SK-N-SH (cell line): ENCODE measurements at regions not wholly inside any gene's neighbourhood (a gene's known extent, or its start where the extent isn't known, plus 50 kb on each side); places are given as distances from the start of the nearest gene placed in this dataset.

Experiments used
- CTCF ChIA-PET: fragments of 300-600, 350-600 bp; formaldehyde crosslinking; extraction: SDS; loops from one replicate; lab custom pipeline; 2021; lab: Yijun Ruan, JAX
- POLR2A ChIA-PET: fragments of 350-600 bp; sonication (Branson Sonifier 250); formaldehyde crosslinking; extraction: SDS; loops from one replicate; lab custom pipeline; 2020; ENCODE audit warnings: antibody characterized with exemption, inconsistent platforms; lab: Yijun Ruan, JAX
- DNase-seq: peaks from one replicate; pipeline ENCODE4 v3.0.0; 2012
- H2AFZ ChIP-seq: fragments of 200-600 bp; sonication (generic); 2 replicates; pipeline ENCODE4 v1.8.1; 2016; ENCODE audit warnings: antibody characterized with exemption, mild to moderate bottlenecking, low read depth
- H3F3A ChIP-seq: fragments of 200-600 bp; sonication (generic); replicated peaks from 2 replicates; pipeline ENCODE3; 2016; ENCODE audit warnings: antibody characterized with exemption, mild to moderate bottlenecking; ENCODE audit not compliant: insufficient read depth
- H3K27ac ChIP-seq, 2 experiments: fragments of 200-500 bp in 1 of 2; fragments of 200-600 bp in 1 of 2; sonication (Bioruptor generic) in 1 of 2; sonication (generic), shearing (Covaris generic) in 1 of 2; 2 replicates each; pipeline versions ENCODE4 v1.5.1 to v1.6.1; 2014 to 2016; ENCODE audit warnings: low read depth in 2 of 2, inconsistent platforms in 1 of 2, low read length in 1 of 2, mild to moderate bottlenecking in 1 of 2, mixed read lengths in 1 of 2
- H3K27me3 ChIP-seq: fragments of 200-600 bp; sonication (generic), shearing (Covaris generic); 2 replicates; pipeline ENCODE4 v1.6.1; 2016; ENCODE audit warnings: mixed run types; ENCODE audit not compliant: insufficient read depth
- H3K36me3 ChIP-seq, 2 experiments: fragments of 200-500 bp in 1 of 2; fragments of 200-600 bp in 1 of 2; sonication (Bioruptor generic) in 1 of 2; sonication (generic) in 1 of 2; replicated peaks in 1 of 2; 2 replicates each; pipeline versions ENCODE3 to v1.5.1; 2014 to 2016; ENCODE audit warnings: low read length in 1 of 2, mild to moderate bottlenecking in 1 of 2; ENCODE audit not compliant: insufficient read depth in 2 of 2, control insufficient read depth in 1 of 2
- H3K4me1 ChIP-seq, 2 experiments: fragments of 200-500 bp in 1 of 2; fragments of 200-600 bp in 1 of 2; sonication (Bioruptor generic) in 1 of 2; sonication (generic), shearing (Covaris generic) in 1 of 2; 2 replicates each; pipeline versions ENCODE4 v1.5.1 to v1.6.1; 2014 to 2016; ENCODE audit warnings: low read depth in 1 of 2, low read length in 1 of 2, mixed run types in 1 of 2; ENCODE audit not compliant: insufficient read depth in 2 of 2, control insufficient read depth in 1 of 2
- H3K4me2 ChIP-seq: fragments of 200-600 bp; sonication (generic), shearing (Covaris generic); 2 replicates; pipeline ENCODE4 v1.6.1; 2017; ENCODE audit warnings: mixed run types
- H3K4me3 ChIP-seq, 2 experiments: fragments of 200-500 bp in 1 of 2; fragments of 200-600 bp in 1 of 2; sonication (Bioruptor generic) in 1 of 2; sonication (generic), shearing (Covaris generic) in 1 of 2; 2 replicates each; pipeline versions ENCODE4 v1.5.1 to v1.8.1; 2014 to 2016; ENCODE audit warnings: low read depth in 2 of 2, inconsistent platforms in 1 of 2, low read length in 1 of 2, mild to moderate bottlenecking in 1 of 2, mixed read lengths in 1 of 2, moderate library complexity in 1 of 2
- H3K79me2 ChIP-seq: fragments of 200-600 bp; sonication (generic); 2 replicates; pipeline ENCODE4 v1.8.1; 2017; ENCODE audit warnings: mild to moderate bottlenecking; ENCODE audit not compliant: insufficient read depth
- H3K9ac ChIP-seq: fragments of 200-600 bp; sonication (generic); 2 replicates; pipeline ENCODE4 v1.6.1; 2017; ENCODE audit warnings: mixed run types
- H3K9me2 ChIP-seq: fragments of 200-600 bp; sonication (generic); 2 replicates; pipeline ENCODE4 v1.6.1; 2017; ENCODE audit warnings: mixed run types
- H3K9me3 ChIP-seq: fragments of 200-600 bp; sonication (generic); 2 replicates; pipeline ENCODE4 v1.6.1; 2017; ENCODE audit warnings: mixed run types, mild to moderate bottlenecking, moderate library complexity
- H4K20me1 ChIP-seq: fragments of 200-600 bp; sonication (generic); 2 replicates; pipeline ENCODE4 v1.6.1; 2017; ENCODE audit warnings: mild to moderate bottlenecking, mixed run types; ENCODE audit not compliant: insufficient read depth
- CTCF ChIP-seq: fragments of 200-600 bp; sonication (generic); IDR thresholded peaks from 2 replicates; pipeline ENCODE4 v1.6.1; 2017; ENCODE audit warnings: antibody characterized with exemption, mild to moderate bottlenecking, moderate library complexity
- GABPA ChIP-seq: IDR thresholded peaks from 2 replicates; pipeline ENCODE4 v1.4.0; 2012; ENCODE audit warnings: low read depth, mild to moderate bottlenecking
- JUND ChIP-seq: IDR thresholded peaks from 2 replicates; pipeline ENCODE4 v1.4.0; 2012
- MXI1 ChIP-seq: IDR thresholded peaks from 2 replicates; pipeline ENCODE4 v1.6.1; 2012; ENCODE audit warnings: mild to moderate bottlenecking, low read depth, low read length, improper control_type of control experiment
- NFIC ChIP-seq: IDR thresholded peaks from 2 replicates; pipeline ENCODE4 v1.4.0; 2012; ENCODE audit warnings: borderline replicate concordance
- RCOR1 ChIP-seq: fragments of 150-350 bp; IDR thresholded peaks from 2 replicates; pipeline ENCODE4 v1.6.1; 2017; ENCODE audit warnings: antibody characterized with exemption, low read length
- SIN3A ChIP-seq: IDR thresholded peaks from 2 replicates; pipeline ENCODE4 v1.6.1; 2012; ENCODE audit warnings: low read depth, mild to moderate bottlenecking, low read length, moderate library complexity, borderline replicate concordance
- SMC3 ChIP-seq: IDR thresholded peaks from 2 replicates; pipeline ENCODE4 v1.6.1; 2012; ENCODE audit warnings: low read depth, low read length, improper control_type of control experiment
- TAF1 ChIP-seq: IDR thresholded peaks from 2 replicates; pipeline ENCODE4 v1.6.1; 2012; ENCODE audit warnings: low read depth, mild to moderate bottlenecking, low read length, moderate library complexity, borderline replicate concordance
- TCF12 ChIP-seq: IDR thresholded peaks from 2 replicates; pipeline ENCODE4 v1.4.0; 2012
- TEAD4 ChIP-seq: IDR thresholded peaks from 2 replicates; pipeline ENCODE4 v1.4.0; 2012; ENCODE audit warnings: mild to moderate bottlenecking, borderline replicate concordance; ENCODE audit not compliant: insufficient read depth
- USF1 ChIP-seq: IDR thresholded peaks from 2 replicates; pipeline ENCODE4 v1.4.0; 2012; ENCODE audit warnings: low read depth, borderline replicate concordance
- YY1 ChIP-seq: IDR thresholded peaks from 2 replicates; pipeline ENCODE4 v1.4.0; 2012; ENCODE audit warnings: low read depth, mild to moderate bottlenecking
- WGBS: methylation state at CpG from one replicate; pipeline ENCODE4 v1.1.6; 2017; ENCODE audit warnings: low lambda C conversion rate; 5-methylcytosine and 5-hydroxymethylcytosine counted together

- TF ChIP-seq YY1 (no peak), SMC3 (no peak), GABPA (no peak)
Observed at GRCh38 chr13:50576156-50576555, 267.3 kb downstream of the DLEU7 start (continued).

GRCh38 chr13:50577806-50578205 is 265.7 kb downstream of the DLEU7 start:
- no peaks in the 10 kb centered on the region for H4K20me1 ChIP-seq
- no peaks in the 10 kb centered on the region for H3F3A ChIP-seq
- H3K36me3 ChIP-seq, result no peaks in the 10 kb centered on the region
- H3K27me3 ChIP-seq, result no peaks in the 10 kb centered on the region
- 86% methylated on average over 2 of the region's 2 CpGs for WGBS
- no peak for DNase-seq
- H3K9me3 ChIP-seq, result no peaks in the 10 kb centered on the region
- POLR2A ChIA-PET, result no interaction called here
- CTCF ChIA-PET, result no interaction called here
- H3K4me1 ChIP-seq, result 0 out of 4 replicates have a peak, but pooled peaks cover 0 to 4% of the 10 kb centered on the region in 2 experiments
- H3K9ac ChIP-seq, result no peak overlapping the region
- H3K9me2 ChIP-seq, result no peaks in the 10 kb centered on the region
- no peaks in the 10 kb centered on the region for H3K79me2 ChIP-seq
- no peak overlapping the region for H2AFZ ChIP-seq
- TF ChIP-seq TAF1, result no peak
- TF ChIP-seq NFIC, result no peak
- TF ChIP-seq SIN3A, result no peak
- no peak for TF ChIP-seq JUND
- no peak for TF ChIP-seq TEAD4
- TF ChIP-seq RCOR1, result no peak
- TF ChIP-seq USF1, result no peak
- no peak overlapping the region for H3K4me3 ChIP-seq
- H3K4me2 ChIP-seq, result no peak overlapping the region
- no peak overlapping the region for H3K27ac ChIP-seq

- Histone ChIP-seq H2AFZ (no peak overlapping the region), H3K27me3 (no peaks in the 10 kb centered on the region), H3K36me3 (no peaks in the 10 kb centered on the region), H3K4me2 (no peak overlapping the region), H3K79me2 (no peaks in the 10 kb centered on the region), H3F3A (no peaks in the 10 kb centered on the region), H4K20me1 (no peaks in the 10 kb centered on the region), H3K9ac (no peak overlapping the region), H3K4me1 (0 out of 4 replicates have a peak, but pooled peaks cover 0 to 4% of the 10 kb centered on the region in 2 experiments), H3K9me2 (no peaks in the 10 kb centered on the region), H3K27ac (no peak overlapping the region), H3K9me3 (no peaks in the 10 kb centered on the region), H3K4me3 (no peak overlapping the region)
- ChIA-PET POLR2A (no interaction called here), CTCF (no interaction called here)
- TF ChIP-seq MXI1 (no peak), CTCF (peak; percentile 36), TCF12 (0 out of 2 replicates have a peak, but pooled peaks have one; percentile 24)
- no peak for DNase-seq
- 57% methylated on average over 4 of the region's 4 CpGs for WGBS
Observed at GRCh38 chr13:50580684-50581305, 262.7 kb downstream of the DLEU7 start.
